ENCODE measurements at regions not wholly inside any gene's neighbourhood (a gene's known extent, or its start where the extent isn't known, plus 50 kb on each side); places are given as distances from the start of the nearest gene placed in this dataset.

GRCh38 chr2:224209555-224210285 lies 170.6 kb upstream of the SERPINE2 start:
- DNase-seq = no peak

- DNase-seq = no peak
These were observed 169.4 kb upstream of the SERPINE2 start for GRCh38 chr2:224208443-224208842.

GRCh38 chr2:224208007-224208406 lies 168.9 kb upstream of the SERPINE2 start:
- DNase-seq = no peak

- no peak for DNase-seq
These were observed 167.7 kb upstream of the SERPINE2 start for GRCh38 chr2:224206816-224207215.

- DNase-seq = no peak
These were observed 163.3 kb upstream of the SERPINE2 start for GRCh38 chr2:224202281-224202865.

GRCh38 chr2:224198436-224198835 lies 159.3 kb upstream of the SERPINE2 start:
- no peak for DNase-seq

GRCh38 chr2:224196810-224197209 lies 157.7 kb upstream of the SERPINE2 start:
- DNase-seq = no peak

- DNase-seq = no peak
These were observed 157.0 kb upstream of the SERPINE2 start for GRCh38 chr2:224195925-224196571.

GRCh38 chr2:224194161-224194560 lies 155.1 kb upstream of the SERPINE2 start:
- no peak for DNase-seq

- DNase-seq = no peak
These were observed 152.4 kb upstream of the SERPINE2 start for GRCh38 chr2:224191465-224191864.

GRCh38 chr2:224190936-224191270 lies 151.8 kb upstream of the SERPINE2 start:
- no peak for DNase-seq

GRCh38 chr2:224190234-224190935 lies 151.3 kb upstream of the SERPINE2 start:
- no peak for DNase-seq

- DNase-seq = no peak
These were observed 148.1 kb upstream of the SERPINE2 start for GRCh38 chr2:224187220-224187619.

- DNase-seq = no peak
These were observed 146.0 kb upstream of the SERPINE2 start for GRCh38 chr2:224185023-224185601.

GRCh38 chr2:224183086-224183485 lies 144.0 kb upstream of the SERPINE2 start:
- no peak for DNase-seq

- DNase-seq = no peak
These were observed 143.4 kb upstream of the SERPINE2 start for GRCh38 chr2:224182498-224182897.

GRCh38 chr2:224181534-224182155 lies 142.6 kb upstream of the SERPINE2 start:
- no peak for DNase-seq

GRCh38 chr2:224180810-224181209 lies 141.7 kb upstream of the SERPINE2 start:
- DNase-seq = no peak

GRCh38 chr2:224178056-224178455 lies 139.0 kb upstream of the SERPINE2 start:
- no peak for DNase-seq

GRCh38 chr2:224175538-224175937 lies 136.5 kb upstream of the SERPINE2 start:
- DNase-seq = no peak

GRCh38 chr2:224174990-224175389 lies 135.9 kb upstream of the SERPINE2 start:
- no peak for DNase-seq

- no peak for DNase-seq
These were observed 135.4 kb upstream of the SERPINE2 start for GRCh38 chr2:224174521-224174920.

GRCh38 chr2:224173933-224174332 lies 134.8 kb upstream of the SERPINE2 start:
- no peak for DNase-seq

Data from NCI-H1694 treated with DMSO at 0.1 percent for 48 hours (cell line).